ENCODE measurements at regions not wholly inside any gene's neighbourhood (a gene's known extent, or its start where the extent isn't known, plus 50 kb on each side); places are given as distances from the start of the nearest gene placed in this dataset.

- H3K4me3 ChIP-seq: no peak overlapping the region
- TF ChIP-seq CTCF (IDR thresholded peaks at IDR 0.05; ENCODE audit: borderline replicate concordance): no peak
- intact Hi-C loops (cut with micrococcal nuclease): no loop called here
Measured at GRCh38 chr6:140252099-140252498, 877.7 kb upstream of the CITED2 start.

DNA sequence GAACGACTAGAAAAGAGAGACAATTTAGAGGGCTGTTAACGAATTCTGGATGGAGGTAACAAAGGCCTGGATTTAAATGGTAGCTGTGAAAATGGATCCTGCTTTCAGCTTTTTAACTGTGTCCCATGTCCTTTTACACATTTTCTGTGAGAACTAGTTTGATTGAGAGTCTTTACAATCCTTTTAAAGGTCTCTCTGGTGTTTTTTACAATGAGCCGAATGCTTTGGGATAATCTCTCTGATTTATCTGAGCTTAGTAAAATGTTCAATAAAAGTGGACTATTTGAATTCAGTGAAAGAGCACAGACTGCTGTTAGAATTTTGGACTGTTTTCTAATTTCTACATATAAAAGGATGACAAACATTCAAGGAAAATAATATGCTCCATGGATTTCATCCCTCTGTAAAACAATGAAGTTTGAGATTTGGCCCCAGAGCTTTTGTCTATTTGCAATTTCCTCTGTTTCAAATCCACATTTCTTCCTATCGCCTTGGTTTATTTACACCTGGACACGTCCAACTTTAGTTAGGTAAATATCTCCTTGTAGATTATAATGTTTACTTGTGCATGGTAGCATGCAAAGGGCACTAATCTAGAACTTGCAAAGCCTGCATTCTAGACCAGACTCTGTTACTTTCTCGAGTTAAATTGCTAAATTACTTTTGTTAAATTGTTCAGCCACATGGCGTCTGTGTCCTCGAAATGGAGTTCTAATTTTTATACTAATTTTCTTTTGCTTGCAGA is 871.0 kb upstream of the CITED2 start:
- no peaks in the 10 kb centered on the region for H3K27me3 ChIP-seq (ENCODE audit: low read depth)
- no peaks in the 10 kb centered on the region for H3K9me3 ChIP-seq (replicated peaks)
- no peak for TF ChIP-seq CTCF (IDR thresholded peaks at IDR 0.05; ENCODE audit: borderline replicate concordance)
- H3K4me1 ChIP-seq: no peaks in the 10 kb centered on the region
- intact Hi-C loops (cut with micrococcal nuclease): no loop called here
- no peak for DNase-seq
- no peak overlapping the region for H3K4me3 ChIP-seq
- no peak overlapping the region for H3K27ac ChIP-seq (replicated peaks)
- H3K36me3 ChIP-seq: no peaks in the 10 kb centered on the region

More at GRCh38 chr6:140252099-140252498, 877.7 kb upstream of the CITED2 start:
- Histone ChIP-seq H3K36me3 (no peaks in the 10 kb centered on the region), H3K9me3 (replicated peaks) (no peaks in the 10 kb centered on the region), H3K27ac (replicated peaks) (no peak overlapping the region), H3K4me1 (no peaks in the 10 kb centered on the region), H3K27me3 (ENCODE audit: low read depth) (no peaks in the 10 kb centered on the region)
- no peak for DNase-seq

DNA sequence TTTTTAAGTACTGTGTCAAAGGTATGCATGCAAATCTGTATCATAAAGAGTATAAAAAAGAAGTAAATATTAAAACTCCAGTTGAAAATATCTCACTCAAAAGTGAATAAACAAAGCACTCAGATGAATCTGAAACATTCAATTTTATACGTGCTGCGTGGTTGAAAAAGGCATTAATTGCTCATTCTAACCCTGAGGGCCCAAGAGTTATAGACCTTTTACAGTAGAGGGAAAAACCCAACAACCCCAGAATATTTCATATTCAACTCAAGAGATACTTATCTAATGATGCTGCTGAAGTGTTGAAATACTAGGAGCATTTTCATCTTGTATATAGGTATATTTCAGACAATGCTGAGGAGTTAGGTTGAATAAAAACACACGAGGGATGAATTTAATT is 862.8 kb upstream of the CITED2 start:
- intact Hi-C loops (cut with micrococcal nuclease): no loop called here

GRCh38 chr6:140236732-140237131 is 862.3 kb upstream of the CITED2 start:
- H3K27me3 ChIP-seq (ENCODE audit: low read depth): no peaks in the 10 kb centered on the region
- H3K9me3 ChIP-seq (replicated peaks): peaks cover 31% of the 10 kb centered on the region
- no peak for TF ChIP-seq CTCF (IDR thresholded peaks at IDR 0.05; ENCODE audit: borderline replicate concordance)
- no peak overlapping the region for H3K27ac ChIP-seq (replicated peaks)
- no peak for DNase-seq
- H3K4me3 ChIP-seq: no peak overlapping the region
- intact Hi-C loops (cut with micrococcal nuclease): no loop called here
- H3K4me1 ChIP-seq: no peaks in the 10 kb centered on the region
- H3K36me3 ChIP-seq: no peaks in the 10 kb centered on the region

More for the DNA sequence above, 862.8 kb upstream of the CITED2 start:
- no peak overlapping the region for H3K27ac ChIP-seq (replicated peaks)
- no peaks in the 10 kb centered on the region for H3K27me3 ChIP-seq (ENCODE audit: low read depth)
- no peak overlapping the region for H3K4me3 ChIP-seq
- peaks cover 26% of the 10 kb centered on the region for H3K9me3 ChIP-seq (replicated peaks)
- H3K4me1 ChIP-seq: no peaks in the 10 kb centered on the region
- DNase-seq: no peak
- H3K36me3 ChIP-seq: no peaks in the 10 kb centered on the region
- TF ChIP-seq CTCF (IDR thresholded peaks at IDR 0.05; ENCODE audit: borderline replicate concordance): no peak

DNA sequence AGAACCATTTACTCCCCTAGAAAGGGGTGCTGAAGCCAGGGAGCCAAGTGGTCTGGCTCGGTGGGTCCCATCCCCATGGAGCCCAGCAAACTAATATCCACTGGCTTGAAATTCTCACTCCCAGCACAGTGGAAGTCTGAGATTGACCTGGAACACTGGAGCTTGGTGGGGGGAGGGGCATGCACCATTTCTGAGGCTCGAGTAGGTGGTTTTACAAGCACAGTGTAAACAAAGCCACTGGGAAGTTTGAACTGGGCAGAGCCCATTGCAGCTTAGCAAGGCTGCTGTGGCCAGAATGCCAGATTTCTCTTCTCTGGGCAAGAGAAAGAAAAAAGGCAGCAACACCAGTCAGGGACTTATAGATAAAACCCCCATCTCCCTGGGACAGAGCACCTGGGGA is 855.8 kb upstream of the CITED2 start:
- Histone ChIP-seq H3K36me3 (no peaks in the 10 kb centered on the region), H3K27ac (replicated peaks) (no peak overlapping the region), H3K27me3 (ENCODE audit: low read depth) (no peaks in the 10 kb centered on the region), H3K4me1 (no peaks in the 10 kb centered on the region), H3K4me3 (no peak overlapping the region), H3K9me3 (replicated peaks) (peaks cover 39% of the 10 kb centered on the region)
- intact Hi-C loops (cut with micrococcal nuclease): no loop called here
- no peak for DNase-seq
- TF ChIP-seq CTCF (IDR thresholded peaks at IDR 0.05; ENCODE audit: borderline replicate concordance): no peak
